B cell (primary cell): ENCODE measurements at regions not wholly inside any gene's neighbourhood (a gene's known extent, or its start where the extent isn't known, plus 50 kb on each side); places are given as distances from the start of the nearest gene placed in this dataset.

Experiments used
- ATAC-seq: fragments of 200-7000 bp; cut with Tn5 transposase; one replicate; pipeline ENCODE4 v1.10.0; 2021; ENCODE audit warnings: low read depth, mild to moderate bottlenecking, moderate number of reproducible peaks, moderate library complexity
- CTCF ChIA-PET: fragments of 350-600 bp; sonication (Branson Sonifier 250); formaldehyde crosslinking; loops from one replicate; lab custom pipeline; 2021; ENCODE audit warnings: antibody characterized with exemption, inconsistent platforms; lab: Charles Lee
- POLR2A ChIA-PET: fragments of 350-600 bp; sonication (Branson Sonifier 250); formaldehyde crosslinking; loops from one replicate; lab custom pipeline; 2021; ENCODE audit warnings: antibody characterized with exemption; lab: Charles Lee
- DNase-seq: peaks from one replicate; pipeline ENCODE4 v3.0.0; 2013
- H2AFZ ChIP-seq: 2 replicates; pipeline ENCODE4 v1.6.1; 2012; ENCODE audit warnings: mild to moderate bottlenecking, low read depth, low read length; ENCODE audit not compliant: insufficient read depth, poor library complexity, severe bottlenecking
- H3K27ac ChIP-seq, 2 donors: 1 replicate in 1 of 2; 2 replicates in 1 of 2; pipeline ENCODE4 v1.5.1; 2012 to 2013; ENCODE audit warnings: low read length in 2 of 2, mild to moderate bottlenecking in 2 of 2, moderate library complexity in 1 of 2
- H3K27me3 ChIP-seq, 4 experiments: fragments of 200-600 bp in 1 of 4; sonication (generic) in 1 of 4; replicated peaks in 1 of 4; 1 replicate in 2 of 4; 2 replicates in 2 of 4; pipeline versions ENCODE4 v1.6.1 to v1.7.0; 2013 to 2016; ENCODE audit warnings: low read length in 3 of 4, mild to moderate bottlenecking in 2 of 4, mixed read lengths in 1 of 4, moderate library complexity in 1 of 4; ENCODE audit not compliant: insufficient read depth in 4 of 4, control insufficient read depth in 3 of 4; ENCODE audit errors: control extremely low read depth in 1 of 4
- H3K36me3 ChIP-seq, 2 experiments: replicated peaks in 1 of 2; 1 replicate in 1 of 2; 2 replicates in 1 of 2; pipeline versions ENCODE4 v1.6.1 to v1.7.1; 2013; ENCODE audit warnings: low read length in 1 of 2; ENCODE audit not compliant: insufficient read depth in 2 of 2, control insufficient read depth in 1 of 2; ENCODE audit errors: control extremely low read depth in 1 of 2, extremely low read depth in 1 of 2
- H3K4me1 ChIP-seq, 2 donors: fragments of 200-600 bp in 1 of 2; sonication (generic) in 1 of 2; 1 replicate in 1 of 2; 2 replicates in 1 of 2; pipeline versions ENCODE4 v1.5.1 to v1.6.1; 2013 to 2017; ENCODE audit warnings: low read length in 2 of 2; ENCODE audit not compliant: control insufficient read depth in 2 of 2, insufficient read depth in 2 of 2
- H3K4me2 ChIP-seq: replicated peaks from 2 replicates; pipeline ENCODE3; 2012; ENCODE audit warnings: mild to moderate bottlenecking, low read depth, low read length; ENCODE audit not compliant: poor library complexity, severe bottlenecking
- H3K4me3 ChIP-seq, 5 experiments: fragments of 200-600 bp in 1 of 5; sonication (generic) in 1 of 5; 1 replicate in 3 of 5; 2 replicates in 2 of 5; pipeline versions ENCODE4 v1.5.1 to v1.7.0; 2011 to 2016; ENCODE audit warnings: low read length in 4 of 5, mild to moderate bottlenecking in 4 of 5, low read depth in 2 of 5, control low read depth in 1 of 5, moderate library complexity in 1 of 5; ENCODE audit not compliant: insufficient read depth in 1 of 5; ENCODE audit errors: control extremely low read depth in 1 of 5, extremely low read depth in 1 of 5
- H3K79me2 ChIP-seq: fragments of 200-600 bp; sonication (generic); one replicate; pipeline ENCODE4 v1.6.0; 2016; ENCODE audit warnings: low read length; ENCODE audit not compliant: control insufficient read depth, insufficient read depth
- H3K9ac ChIP-seq: fragments of 200-600 bp; sonication (generic); 2 replicates; pipeline ENCODE4 v1.6.1; 2017; ENCODE audit warnings: mild to moderate bottlenecking, low read length, moderate library complexity
- H3K9me3 ChIP-seq, 3 donors: one replicate each; pipeline versions ENCODE4 v1.6.1 to v1.7.1; 2013; ENCODE audit warnings: low read length in 2 of 3; ENCODE audit not compliant: control insufficient read depth in 2 of 3, insufficient read depth in 1 of 3; ENCODE audit errors: control extremely low read depth in 1 of 3
- H4K20me1 ChIP-seq: 2 replicates; pipeline ENCODE4 v1.6.0; 2012; ENCODE audit warnings: mild to moderate bottlenecking, low read length; ENCODE audit not compliant: insufficient read depth, control insufficient read depth, poor library complexity, severe bottlenecking
- H3K27ac Mint-ChIP-seq: one replicate; pipeline ENCODE4 v1.8.0; 2021; ENCODE audit warnings: mixed read lengths
- H3K27me3 Mint-ChIP-seq: one replicate; pipeline ENCODE4 v1.8.0; 2021; ENCODE audit warnings: mixed read lengths
- H3K4me1 Mint-ChIP-seq: one replicate; pipeline ENCODE4 v1.8.0; 2021; ENCODE audit warnings: mixed read lengths
- H3K4me3 Mint-ChIP-seq: one replicate; pipeline ENCODE4 v1.8.0; 2021; ENCODE audit warnings: mixed read lengths
- H3K9me3 Mint-ChIP-seq: one replicate; pipeline ENCODE4 v1.8.0; 2022; ENCODE audit warnings: mixed read lengths; ENCODE audit not compliant: insufficient read depth
- CTCF ChIP-seq: fragments of 200-600 bp; IDR thresholded peaks from one replicate; pipeline ENCODE4 v1.8.0; 2022; ENCODE audit warnings: antibody characterized with exemption, mild to moderate bottlenecking
- EZH2 ChIP-seq: IDR thresholded peaks from 2 replicates; pipeline ENCODE4 v1.6.1; 2012; ENCODE audit warnings: borderline replicate concordance, low read depth, mild to moderate bottlenecking, moderate library complexity, low read length; ENCODE audit not compliant: insufficient read depth, poor library complexity, severe bottlenecking
- WGBS: methylation state at CpG from one replicate; pipeline ENCODE4 v1.1.5; 2013; ENCODE audit warnings: missing lambda C conversion rate; ENCODE audit not compliant: insufficient coverage; 5-methylcytosine and 5-hydroxymethylcytosine counted together
- intact Hi-C: fragments of 100-400 bp; cut with micrococcal nuclease; formaldehyde crosslinking; loops from one replicate; pipeline ENCODE4 v1.10.0; 2022

DNA sequence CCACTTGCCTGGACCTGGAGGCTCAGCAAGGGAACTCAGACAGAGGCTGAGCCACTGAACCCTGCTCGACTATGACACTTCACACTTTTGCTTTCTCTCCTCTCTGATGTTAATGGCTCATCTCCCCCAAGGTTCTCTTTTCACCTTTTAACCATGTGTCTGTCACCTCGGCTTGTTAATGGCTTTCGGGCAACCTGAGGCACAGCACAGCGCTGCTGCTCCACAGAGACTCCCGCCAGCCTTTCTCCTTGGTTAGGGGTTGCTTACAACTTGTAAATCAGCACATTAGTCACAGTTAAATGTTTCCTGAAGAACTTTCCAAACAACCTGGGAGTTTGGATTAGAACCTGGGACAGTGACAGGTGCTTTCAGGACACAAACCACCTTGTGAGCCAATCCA lies 136.2 kb upstream of the TBX20 start:
- CTCF ChIA-PET: no interaction called here
- WGBS: 89% methylated on average over 5 of the region's 5 CpGs

GRCh38 chr7:35389636-35390035 lies 135.7 kb upstream of the TBX20 start:
- Histone ChIP-seq H3K27me3 (peaks cover 0 to 7% (median 3%) of the 10 kb centered on the region in 4 experiments), H3K79me2 (no peaks in the 10 kb centered on the region), H3K27ac (no peak overlapping the region), H3K4me3 (no peak overlapping the region), H3K9ac (no peak overlapping the region), H3K4me2 (no peak overlapping the region), H3K9me3 (no peaks in the 10 kb centered on the region), H2AFZ (no peak overlapping the region), H3K36me3 (no peaks in the 10 kb centered on the region), H3K4me1 (no peaks in the 10 kb centered on the region), H4K20me1 (no peaks in the 10 kb centered on the region)
- 86% methylated on average over 1 of the region's 3 CpGs for WGBS
- Mint-ChIP-seq H3K4me3 (no peak overlapping the region), H3K9me3 (no peaks in the 10 kb centered on the region), H3K27me3 (peaks cover 5% of the 10 kb centered on the region), H3K4me1 (no peaks in the 10 kb centered on the region), H3K27ac (no peak overlapping the region)
- ATAC-seq (no peak), DNase-seq (no peak)
- ChIA-PET CTCF (no interaction called here), POLR2A (no interaction called here)
- no peak for TF ChIP-seq CTCF
- TF ChIP-seq EZH2: no peak
- intact Hi-C loops: no loop called here

More for the DNA sequence above, 136.2 kb upstream of the TBX20 start:
- Mint-ChIP-seq H3K9me3 (no peaks in the 10 kb centered on the region), H3K4me1 (no peaks in the 10 kb centered on the region), H3K27me3 (peaks cover 8% of the 10 kb centered on the region), H3K4me3 (no peak overlapping the region), H3K27ac (no peak overlapping the region)
- Histone ChIP-seq H3K79me2 (no peaks in the 10 kb centered on the region), H3K36me3 (no peaks in the 10 kb centered on the region), H4K20me1 (no peaks in the 10 kb centered on the region), H3K9ac (no peak overlapping the region), H3K27ac (no peak overlapping the region), H2AFZ (no peak overlapping the region), H3K4me3 (no peak overlapping the region), H3K9me3 (no peaks in the 10 kb centered on the region), H3K4me2 (no peak overlapping the region), H3K27me3 (peaks cover 0 to 7% (median 3%) of the 10 kb centered on the region in 4 experiments), H3K4me1 (no peaks in the 10 kb centered on the region)
- POLR2A ChIA-PET: no interaction called here
- DNase-seq (no peak), ATAC-seq (no peak)
- TF ChIP-seq EZH2 (no peak), CTCF (no peak)
- intact Hi-C loops: no loop called here
